ENCODE measurements at regions not wholly inside any gene's neighbourhood (a gene's known extent, or its start where the extent isn't known, plus 50 kb on each side); places are given as distances from the start of the nearest gene placed in this dataset.

DNA sequence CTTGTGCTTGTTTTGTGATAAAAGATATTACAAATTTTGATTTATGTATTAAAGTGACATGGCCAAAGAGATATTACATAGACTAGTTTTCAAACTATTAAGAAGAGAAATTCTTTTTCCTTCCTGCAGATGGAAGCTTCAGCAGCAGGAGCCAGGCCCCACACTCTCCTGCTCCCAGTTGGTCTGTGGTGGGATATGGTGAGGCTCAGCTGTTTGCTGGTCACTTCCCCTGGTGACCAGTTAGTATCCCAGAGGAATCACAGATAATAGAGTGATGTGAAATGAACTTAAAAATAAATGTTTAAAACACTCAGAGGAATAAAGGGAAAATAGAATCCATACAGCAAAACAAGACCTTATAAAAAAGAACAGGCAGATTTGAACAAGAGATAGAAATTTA lies 154.7 kb downstream of the KTN1 start:
- no peak for DNase-seq (ENCODE audit: low read depth)

DNA sequence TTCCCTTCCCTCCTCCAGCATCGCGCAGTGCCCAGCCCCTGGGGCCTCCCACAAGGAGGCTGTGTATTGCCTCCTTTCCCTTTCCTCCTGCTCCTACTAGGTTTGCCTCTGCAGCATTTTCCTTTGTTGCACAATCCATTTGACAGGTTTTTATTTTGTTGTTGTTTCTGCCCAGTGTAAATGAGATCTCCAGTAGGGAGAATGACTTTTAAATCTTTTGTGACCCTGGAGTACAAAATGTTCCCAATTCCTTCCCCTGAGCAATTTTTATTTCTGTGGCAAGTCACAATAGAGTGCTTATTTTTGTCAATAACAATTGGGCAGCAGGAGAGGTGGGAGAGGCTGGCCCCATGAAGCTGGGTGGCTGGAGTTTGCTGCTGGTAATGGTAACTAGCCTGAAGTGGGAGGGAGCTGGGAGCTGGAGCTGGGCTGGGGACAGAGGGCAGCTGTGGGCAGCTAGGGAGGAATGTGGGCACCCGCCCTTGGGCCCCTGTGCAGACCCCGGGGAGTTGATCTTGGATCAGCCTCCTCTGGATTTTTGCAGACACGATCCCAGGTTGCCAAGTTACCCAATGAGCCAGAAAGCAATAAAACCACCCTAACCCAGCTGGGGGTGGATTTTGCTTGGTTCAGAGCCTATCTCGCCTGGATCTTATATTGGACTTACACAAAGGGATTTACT lies 160.1 kb downstream of the KTN1 start:
- no peak for DNase-seq (ENCODE audit: low read depth)

DNA sequence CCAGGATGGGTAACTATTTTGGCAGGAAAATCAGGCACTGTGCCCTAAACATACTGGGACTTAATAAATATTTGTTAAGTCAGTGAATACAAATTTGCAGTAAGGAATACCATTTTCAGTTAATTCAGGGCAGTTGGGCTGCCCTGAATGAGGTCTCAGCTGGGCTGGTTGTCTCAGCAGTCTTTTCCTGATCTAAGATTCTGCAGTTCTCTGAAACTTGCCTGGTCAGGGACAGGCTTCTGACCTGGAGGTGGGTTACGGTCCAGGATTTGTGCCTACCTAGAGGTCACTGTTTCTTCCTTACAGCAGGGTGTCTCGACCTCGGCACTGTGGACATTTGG lies 160.6 kb downstream of the KTN1 start:
- no peak for DNase-seq (ENCODE audit: low read depth)

DNA sequence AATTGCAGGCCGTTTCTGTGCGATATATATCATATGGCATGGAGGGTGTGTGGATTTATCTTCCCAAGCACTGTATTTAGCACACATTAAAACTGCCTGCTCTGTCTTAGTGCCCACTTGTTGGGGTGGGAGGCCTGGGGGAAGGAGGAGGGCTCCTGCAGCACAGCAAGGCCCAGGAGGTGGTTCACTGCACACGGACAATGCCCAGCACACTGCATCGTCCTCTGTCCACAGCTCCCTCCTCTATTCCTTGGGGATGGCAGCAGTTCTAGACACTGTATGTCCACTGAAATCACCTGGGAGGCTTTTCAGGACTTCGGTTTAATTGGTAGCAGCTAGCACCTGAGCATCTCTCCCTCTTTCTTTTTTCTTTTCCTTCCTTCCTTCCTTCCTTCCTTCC lies 161.2 kb downstream of the KTN1 start:
- no peak for DNase-seq (ENCODE audit: low read depth)

DNA sequence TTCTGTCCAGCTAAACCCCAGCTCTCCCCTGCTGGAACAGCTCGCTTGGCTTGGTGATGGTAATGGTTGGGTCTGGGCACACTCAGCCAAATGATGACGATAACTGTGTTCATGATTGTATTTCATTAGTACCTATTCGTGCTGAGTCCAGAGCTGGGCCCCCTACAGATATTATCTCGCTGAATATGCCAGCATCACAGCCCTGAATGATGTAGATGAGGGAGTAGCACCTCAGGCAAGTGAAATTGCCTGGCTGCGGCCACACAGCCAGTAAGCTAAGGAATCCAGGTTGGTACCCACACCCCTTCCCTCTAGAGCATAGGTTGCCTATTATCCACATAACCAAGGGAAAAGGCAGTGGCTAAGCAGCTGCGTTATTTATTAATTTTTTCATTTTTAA lies 163.5 kb downstream of the KTN1 start:
- DNase-seq (ENCODE audit: low read depth): no peak

DNA sequence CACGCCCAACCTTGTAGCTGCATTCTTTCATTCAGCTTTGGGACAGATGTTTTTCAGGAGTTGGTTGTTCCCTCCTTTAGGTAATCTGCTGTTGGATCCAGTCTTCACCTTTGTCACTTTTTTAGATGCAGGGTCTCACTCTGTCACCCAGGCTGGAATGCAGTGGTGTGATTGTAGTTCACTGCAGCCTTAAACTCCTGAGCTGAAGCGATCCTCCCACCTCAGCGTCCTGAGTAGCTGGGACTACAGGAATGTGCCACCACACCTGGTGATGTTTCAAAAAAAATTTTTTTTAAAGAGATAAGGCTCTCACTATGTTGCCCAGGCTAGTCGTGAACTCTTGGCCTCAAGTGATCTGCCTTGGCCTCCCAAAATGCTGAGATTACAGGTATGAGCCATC lies 164.3 kb downstream of the KTN1 start:
- no peak for DNase-seq (ENCODE audit: low read depth)

DNA sequence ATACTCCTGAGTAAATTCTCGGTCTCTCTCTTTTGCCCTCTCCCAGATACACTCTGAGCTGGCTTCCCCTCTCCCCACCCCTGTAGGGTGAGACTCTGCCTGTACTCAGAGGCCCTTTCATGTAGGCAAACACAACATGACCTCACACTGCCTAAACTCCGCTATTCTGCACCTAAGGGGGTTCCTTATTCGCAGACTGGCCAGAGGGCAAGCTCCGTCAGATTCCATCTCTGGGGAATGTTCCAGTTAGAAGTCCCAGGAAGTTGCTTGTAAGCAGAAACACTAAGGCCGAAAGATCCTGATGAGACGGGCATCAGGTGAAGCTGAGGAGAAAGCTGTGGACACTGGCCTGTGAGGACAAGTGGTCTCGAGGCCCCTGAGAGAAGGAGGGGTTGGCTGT lies 165.9 kb downstream of the KTN1 start:
- no peak for DNase-seq (ENCODE audit: low read depth)

DNA sequence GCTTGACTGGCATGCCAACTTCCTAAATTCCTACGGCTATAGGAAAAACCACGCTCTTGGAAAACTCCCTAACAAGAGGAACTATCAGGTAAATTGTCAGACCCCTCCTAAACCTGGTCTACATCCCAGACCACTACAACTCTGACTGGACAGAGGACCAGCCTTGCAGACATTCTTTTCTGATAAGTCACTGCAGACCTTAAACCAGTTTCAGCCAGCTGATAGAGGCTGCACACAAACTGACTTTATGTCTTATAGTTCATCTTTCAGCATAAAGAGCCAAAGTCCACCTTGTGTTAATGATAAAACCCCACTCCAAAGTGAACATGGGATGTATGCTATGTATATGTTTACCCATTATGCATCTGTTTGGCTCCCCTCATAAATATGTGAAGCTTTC lies 166.6 kb downstream of the KTN1 start:
- DNase-seq (ENCODE audit: low read depth): no peak

DNA sequence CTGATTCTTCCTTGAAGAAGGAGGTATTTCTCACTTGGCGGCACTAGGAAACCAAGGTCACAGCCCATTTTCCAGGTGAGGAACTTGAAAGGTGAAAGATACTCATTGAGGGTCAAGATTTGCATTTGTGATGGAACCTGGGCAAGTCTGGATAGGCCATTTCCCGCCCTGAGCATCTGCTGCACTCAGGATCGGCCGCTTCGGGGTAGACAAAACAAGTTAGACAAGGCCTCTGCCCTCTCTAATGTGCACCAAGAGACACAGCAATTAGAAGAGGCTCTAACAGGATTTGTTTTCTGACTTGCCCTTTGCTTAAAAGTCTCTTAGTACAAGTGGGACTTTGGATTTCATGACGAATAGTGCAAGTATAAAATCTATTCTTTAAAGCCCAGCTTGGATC lies 167.2 kb downstream of the KTN1 start:
- no peak for DNase-seq (ENCODE audit: low read depth)

DNA sequence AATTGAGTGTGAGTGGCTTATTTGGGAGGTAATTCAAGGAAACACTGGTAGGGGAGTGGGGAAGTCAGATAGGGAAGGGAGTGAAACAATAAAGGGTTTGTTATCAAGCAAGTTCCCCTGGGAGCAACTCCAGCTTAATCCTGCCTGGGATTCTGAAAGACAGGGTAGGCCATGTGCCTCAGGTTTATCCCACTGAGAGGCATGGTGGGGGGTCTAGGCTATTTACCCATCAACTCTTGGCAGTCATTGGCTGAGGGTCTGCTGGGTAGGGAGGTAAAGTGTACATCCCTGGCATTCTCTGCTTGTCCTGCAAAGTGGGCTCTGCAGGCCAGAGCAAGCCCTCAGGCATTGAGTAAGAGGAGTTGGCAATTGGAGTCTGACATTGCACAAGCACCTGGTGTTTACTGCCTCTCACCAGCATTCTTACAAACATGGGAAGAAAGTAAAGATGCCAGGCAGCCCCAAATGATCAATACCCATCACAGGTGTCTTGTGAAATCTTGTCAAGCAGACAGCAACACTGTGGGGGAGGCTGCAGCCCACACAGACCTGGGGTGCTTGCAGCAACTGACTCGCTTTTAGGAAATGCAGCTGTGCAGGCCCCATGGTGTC lies 169.3 kb downstream of the KTN1 start:
- no peak for DNase-seq (ENCODE audit: low read depth)

DNA sequence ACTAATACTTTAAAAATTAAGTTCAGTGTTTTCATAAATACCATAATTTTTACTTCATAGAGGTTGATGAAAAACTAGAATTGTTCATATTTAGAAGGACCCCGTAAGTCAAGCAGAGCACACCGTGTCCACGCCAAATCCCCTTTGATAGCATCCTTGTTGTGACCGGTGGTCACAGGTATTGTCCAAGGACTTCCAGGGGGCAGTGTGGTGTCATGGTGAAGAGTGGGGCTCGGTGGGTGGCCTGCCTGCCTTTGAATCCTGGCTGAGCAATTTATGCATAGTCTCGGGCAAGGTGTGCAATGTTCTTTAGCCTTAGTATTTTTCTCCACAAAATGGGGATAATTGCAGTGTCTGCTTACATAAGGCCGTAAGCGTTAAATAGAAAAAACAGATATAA lies 169.9 kb downstream of the KTN1 start:
- DNase-seq (ENCODE audit: low read depth): no peak

DNA sequence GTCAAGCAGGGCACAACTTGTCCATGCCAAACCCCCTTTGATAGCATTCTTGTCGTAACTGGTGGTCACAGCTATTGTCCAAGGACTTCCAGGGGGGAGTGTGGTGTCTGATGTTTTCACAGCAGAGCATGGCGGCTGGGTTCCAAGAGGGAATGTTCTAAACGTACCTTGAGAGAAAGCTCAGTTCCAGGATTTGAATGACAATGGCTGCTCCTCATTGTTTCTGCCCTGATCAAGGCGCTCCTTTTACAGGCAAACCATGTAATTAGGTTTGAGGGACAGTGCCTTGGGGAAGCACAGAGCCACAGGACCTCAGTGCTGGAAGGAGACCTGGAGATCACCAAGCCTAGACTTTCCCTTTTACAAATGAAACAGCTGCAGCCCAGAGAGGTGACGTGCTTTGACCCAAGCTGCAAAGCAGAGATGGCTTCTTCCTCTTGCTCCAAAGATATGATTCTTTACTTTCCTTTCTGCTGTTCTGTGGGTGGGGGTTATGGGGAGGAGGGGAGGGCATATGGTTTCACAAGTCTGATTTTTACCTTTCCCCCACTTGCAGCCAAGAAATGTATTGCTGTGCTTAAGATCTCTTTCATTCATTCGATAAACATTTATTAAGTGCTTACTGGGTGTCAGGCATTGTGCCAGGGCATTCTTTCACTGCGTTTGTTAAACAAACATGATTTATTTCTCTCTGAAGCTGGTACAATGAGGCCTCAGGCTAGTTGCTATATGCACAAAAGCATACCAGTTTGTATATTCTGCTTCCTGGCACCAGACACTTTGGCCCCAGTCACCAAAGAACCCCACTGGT lies 172.8 kb downstream of the KTN1 start:
- peak; percentile 19 for DNase-seq (ENCODE audit: low read depth)

DNA sequence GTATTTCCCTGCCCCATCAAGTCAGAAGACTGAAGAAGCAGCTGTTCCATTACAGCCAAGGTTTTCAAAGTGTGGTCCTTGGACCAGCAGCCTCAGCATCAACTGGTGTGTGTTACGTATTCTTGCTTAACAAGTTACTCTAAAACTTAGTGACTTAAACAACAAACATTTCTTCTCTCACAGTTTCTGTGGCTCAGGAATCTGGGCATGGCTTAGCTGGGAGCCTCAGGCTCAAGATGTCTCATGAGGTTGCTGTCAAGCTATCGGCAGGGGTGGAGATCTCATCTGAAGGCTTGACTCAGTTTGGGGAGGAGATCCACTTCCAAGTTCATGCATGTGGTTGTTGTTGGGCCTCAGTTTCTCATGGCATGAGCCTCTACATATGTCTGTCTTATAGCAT lies 174.5 kb downstream of the KTN1 start:
- DNase-seq (ENCODE audit: low read depth): no peak

DNA sequence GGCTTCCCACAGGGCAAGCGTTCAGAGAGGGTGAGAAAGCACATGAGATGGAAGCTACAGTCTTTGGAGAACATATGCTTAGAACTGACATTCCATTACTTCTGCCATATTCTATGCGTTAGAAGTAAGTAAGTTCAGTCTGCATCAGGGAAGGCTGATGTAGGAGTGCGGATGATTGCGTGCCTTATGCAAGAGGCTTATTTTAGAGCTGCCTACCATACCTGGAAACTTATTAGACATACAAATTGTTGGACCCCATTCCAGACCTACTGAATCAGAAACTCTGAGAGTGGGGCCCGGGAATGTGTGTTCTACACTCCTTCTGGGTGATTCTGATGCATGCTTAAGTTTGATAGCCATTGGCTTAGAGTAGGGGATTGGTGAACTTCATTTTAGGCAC lies 174.9 kb downstream of the KTN1 start:
- DNase-seq (ENCODE audit: low read depth): no peak

DNA sequence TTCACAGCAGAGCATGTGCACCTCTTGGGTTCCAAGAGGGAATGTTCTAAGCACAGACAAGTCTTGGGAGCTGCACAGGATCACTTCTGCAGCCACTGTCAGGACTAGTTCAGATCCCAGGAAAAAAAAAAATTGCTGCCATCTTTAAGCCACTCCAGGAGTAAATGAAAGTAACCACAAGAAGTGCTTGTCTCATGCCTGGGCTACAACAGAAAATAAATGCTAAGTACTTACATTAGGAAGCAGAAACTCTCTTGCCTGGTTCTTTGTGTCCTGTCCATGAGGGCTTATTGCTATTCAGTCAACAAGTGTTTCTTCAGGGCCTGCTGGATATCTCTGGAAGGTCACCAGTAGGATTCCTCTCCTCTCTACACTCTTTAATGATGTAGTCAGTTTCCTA lies 176.1 kb downstream of the KTN1 start:
- no peak for DNase-seq (ENCODE audit: low read depth)

DNA sequence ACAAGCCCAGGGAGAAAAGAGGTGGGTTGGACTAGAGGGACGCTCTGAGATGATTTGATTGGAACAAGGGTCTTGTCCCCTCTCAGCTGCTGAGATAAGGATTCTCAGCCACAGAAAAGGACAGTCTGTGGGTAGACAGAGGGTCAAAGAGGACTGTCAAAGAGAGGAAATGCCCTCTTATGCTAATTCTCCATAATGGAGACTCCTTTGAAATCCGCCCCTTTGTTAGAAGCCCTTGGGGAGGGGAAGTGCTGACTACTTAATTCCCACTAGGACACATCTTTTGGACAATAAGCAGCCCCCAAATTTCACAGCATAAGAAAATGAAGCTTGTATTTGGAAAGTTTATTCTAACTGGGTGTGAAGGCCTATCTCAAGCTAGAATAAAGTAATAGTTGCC lies 176.6 kb downstream of the KTN1 start:
- no peak for DNase-seq (ENCODE audit: low read depth)

DNA sequence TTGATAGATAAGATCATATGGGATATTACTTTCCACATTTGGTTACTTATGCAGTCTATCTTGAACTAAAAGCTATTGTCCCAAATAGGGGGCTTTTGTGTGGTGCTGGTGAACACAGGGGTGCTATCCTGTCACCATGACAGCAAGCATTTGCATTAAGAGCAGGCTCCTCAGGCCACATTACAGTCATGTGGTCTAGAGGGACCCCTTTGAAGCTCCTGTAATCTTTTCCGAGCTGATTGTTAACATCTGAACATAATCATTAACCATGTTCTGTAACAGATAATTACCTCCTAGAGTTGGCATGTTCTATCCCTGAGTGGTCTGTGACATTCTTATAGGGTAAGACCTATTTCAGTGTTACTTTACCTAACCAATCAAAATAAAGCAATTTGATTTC lies 178.8 kb downstream of the KTN1 start:
- no peak for DNase-seq (ENCODE audit: low read depth)

DNA sequence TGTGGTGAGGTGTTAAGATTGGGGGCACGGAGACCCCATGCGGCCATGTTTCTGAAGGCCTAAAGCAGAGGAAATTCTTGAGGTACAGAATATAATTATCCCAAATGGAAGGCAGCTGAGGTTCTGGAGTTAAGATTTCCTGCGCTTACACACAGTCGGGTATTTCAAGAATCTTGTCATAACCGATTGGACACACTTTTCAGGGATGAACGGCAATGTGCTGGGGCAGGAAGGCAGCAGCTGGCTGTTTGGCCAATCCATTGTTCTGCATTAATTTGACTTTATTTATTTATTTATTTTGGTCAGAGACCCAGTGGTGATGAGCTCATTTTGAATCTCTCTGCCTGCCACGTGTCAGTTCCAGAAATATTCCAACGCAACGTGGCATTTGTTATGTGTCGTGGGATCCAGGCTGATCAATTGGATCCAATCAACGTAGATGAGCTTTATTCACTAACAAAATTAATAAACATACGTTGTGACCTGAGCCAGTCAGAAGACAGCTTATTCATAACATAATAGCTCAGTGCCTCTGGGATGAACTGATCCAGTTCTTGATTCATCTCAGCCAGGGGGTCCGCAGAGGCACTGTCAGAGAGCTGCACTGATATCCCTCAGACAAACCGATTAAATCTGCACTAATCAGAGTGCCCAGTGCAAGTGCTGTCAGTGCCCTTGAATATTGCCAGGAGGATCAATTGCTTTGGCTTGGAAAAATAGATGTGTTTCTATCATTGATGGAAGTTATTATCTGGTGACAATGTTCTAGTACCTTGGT lies 181.0 kb downstream of the KTN1 start:
- DNase-seq (ENCODE audit: low read depth): no peak

DNA sequence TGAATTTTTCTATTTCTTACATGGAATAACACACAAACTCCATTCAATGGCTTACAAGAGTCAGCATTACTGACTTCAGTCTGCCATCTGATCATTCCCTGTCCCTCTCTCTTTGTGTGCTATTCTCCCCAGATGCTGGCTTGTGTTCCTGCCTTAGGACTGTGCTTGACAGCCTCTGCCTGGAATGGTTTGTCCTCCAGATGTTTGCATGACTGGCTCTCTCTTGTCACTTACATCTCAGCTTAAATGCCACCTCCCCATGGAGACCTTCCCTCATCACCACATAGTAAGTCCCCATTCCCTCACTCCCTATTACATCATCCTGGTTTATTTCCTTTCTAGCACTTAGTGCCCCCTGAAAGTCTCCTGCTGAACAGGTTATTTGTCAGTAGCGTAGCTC lies 181.6 kb downstream of the KTN1 start:
- DNase-seq (ENCODE audit: low read depth): no peak

DNA sequence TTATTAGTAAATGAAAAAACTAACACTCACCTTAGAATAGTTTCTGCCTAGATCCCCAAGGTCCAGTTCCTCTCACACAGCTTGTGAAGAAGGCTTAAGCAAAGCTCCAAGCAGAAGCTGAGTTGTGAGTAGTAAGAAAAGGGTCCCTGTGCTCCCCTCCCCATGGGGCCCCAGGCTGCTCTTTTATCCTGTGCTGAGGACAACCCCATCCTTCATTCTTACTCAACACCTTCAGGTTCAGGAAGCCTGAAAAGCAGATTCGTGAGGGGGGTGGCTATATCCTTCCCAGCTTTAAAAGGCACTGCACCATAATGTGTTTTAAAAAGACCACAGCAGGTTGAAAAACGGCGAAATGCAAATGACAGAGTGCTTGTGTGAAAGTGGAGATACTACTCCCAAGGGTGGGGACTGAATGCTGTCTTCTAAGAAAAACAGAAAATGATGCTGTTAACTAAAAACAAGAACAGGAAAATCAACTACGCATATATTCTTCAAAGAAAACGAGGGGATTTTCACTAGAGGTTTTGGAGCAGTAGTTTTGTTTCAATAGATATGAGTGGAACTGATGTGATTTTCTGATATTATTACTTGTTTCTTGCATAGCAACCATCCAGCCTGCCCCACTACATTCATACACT lies 182.7 kb downstream of the KTN1 start:
- DNase-seq (ENCODE audit: low read depth): no peak

DNA sequence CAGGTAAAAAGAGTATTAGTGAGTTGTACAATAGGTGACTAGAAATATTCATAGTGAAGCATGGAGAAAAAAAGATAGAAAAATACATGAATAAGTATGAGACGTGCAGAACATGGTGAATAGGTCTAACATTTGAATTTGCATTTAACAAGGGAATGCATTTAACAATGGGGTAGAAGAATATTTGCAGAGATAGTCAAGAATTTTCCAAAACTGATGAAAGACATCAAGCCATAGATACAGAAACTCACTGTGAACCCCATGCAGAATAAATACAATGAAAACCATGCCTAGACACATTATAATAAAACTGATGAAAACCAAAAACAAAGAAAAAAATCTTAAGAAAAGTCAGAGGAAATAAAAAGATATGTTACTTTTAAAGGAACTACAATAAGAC lies 184.8 kb downstream of the KTN1 start:
- no peak for DNase-seq (ENCODE audit: low read depth)

DNA sequence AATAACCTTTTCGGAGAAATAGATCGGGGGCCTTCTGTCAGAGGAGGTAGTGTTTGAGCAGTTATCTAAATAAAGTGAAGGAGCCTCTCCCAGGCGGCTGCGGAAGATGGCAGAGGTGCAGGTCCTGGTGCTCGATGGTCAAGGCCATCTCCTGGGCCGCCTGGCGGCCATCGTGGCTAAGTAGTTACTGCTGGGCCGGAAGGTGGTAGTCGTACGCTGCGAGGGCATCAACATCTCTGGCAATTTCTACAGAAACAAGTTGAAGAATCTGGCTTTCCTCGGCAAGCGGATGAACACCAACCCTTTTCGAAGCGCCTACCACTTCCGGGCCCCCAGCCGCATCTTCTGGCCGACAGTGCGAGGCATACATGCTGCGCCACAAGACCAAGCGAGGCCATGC lies 186.1 kb downstream of the KTN1 start:
- no peak for DNase-seq (ENCODE audit: low read depth)

Measured in HS-27A (cell line).